GM18873 (cell line): ENCODE measurements at regions not wholly inside any gene's neighbourhood (a gene's known extent, or its start where the extent isn't known, plus 50 kb on each side); places are given as distances from the start of the nearest gene placed in this dataset.
"Not testable (repeated sequence)": the region's sequence is repeated elsewhere in the genome, so short reads cannot be mapped to it uniquely, and the experiment has no call there.

Source experiments
- ATAC-seq: cut with Tn5 transposase; IDR thresholded peaks from one replicate; pipeline ENCODE4 v1.9.1; 2021; ENCODE audit warnings: mild to moderate bottlenecking, moderate library complexity, moderate number of reproducible peaks; ENCODE audit not compliant: unreplicated experiment, low FRiP score

- ATAC-seq, result no peak
Observed at GRCh38 chr21:14830307-14830706, 234.5 kb downstream of the NRIP1 start.

GRCh38 chr21:14829685-14830084, 235.1 kb downstream of the NRIP1 start:
- ATAC-seq, result no peak

GRCh38 chr21:14827468-14827867, 237.3 kb downstream of the NRIP1 start:
- ATAC-seq, result no peak

- ATAC-seq, result no peak
Observed at GRCh38 chr21:14826630-14827029, 238.2 kb downstream of the NRIP1 start.

- ATAC-seq, result peak; percentile 82
Observed at GRCh38 chr21:14825514-14825974, 239.3 kb downstream of the NRIP1 start.

DNA sequence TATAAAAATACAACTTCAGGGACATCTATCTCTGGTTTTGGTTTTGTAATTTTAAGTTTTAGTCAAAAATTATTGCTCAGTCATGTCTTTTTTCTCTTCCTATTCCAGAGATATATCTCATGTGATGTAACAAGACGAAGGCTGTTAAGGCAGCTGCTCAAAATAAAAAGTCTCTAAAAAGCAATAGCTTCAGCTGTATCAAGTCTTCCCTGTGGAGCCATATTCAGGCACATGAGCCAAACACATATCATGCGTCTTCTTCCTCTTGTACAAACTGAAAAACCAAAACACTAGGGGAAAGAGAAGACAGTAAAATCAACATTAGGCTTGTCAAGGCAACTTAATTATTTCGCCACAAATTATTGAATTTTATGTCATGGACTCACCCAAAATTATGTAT, 240.7 kb downstream of the NRIP1 start:
- ATAC-seq, result no peak

DNA sequence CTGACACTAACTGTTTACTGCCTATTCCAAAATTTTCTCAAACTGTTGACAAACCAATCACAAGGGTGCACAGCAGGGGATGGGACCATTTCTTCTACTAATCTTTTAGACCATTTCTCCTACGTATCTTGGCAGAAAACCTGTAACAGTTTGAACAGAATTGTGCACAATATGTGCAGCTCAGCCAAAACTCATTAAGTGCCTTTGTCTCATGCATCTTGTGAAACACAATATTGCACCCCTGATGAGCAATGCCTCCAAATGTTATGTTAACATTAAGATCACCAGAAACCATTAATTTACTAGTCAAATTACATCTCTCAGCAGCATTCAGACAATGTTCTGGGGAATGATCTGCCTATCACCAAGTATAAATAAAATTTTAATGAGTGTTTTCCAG, 247.5 kb downstream of the NRIP1 start:
- no peak for ATAC-seq

DNA sequence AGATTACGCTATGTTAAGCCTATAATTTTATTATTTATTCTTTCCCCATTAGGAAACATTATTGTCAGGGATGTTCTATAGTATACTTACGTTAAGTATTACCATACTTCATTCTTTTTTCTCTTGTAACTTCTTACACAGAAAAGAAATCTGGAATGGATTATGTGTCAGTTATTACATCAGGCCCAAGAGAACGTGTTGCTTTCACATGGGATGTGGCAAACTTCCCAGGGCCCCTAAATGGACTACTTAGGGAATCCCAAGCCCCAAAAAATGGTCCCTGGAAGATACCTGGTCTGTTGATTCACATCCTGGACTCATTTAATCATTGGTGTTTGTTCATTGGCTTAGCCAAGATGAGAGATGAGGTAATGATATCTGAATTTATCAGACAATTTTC, 249.8 kb downstream of the NRIP1 start:
- no peak for ATAC-seq

- ATAC-seq, result no peak
Observed at GRCh38 chr21:14814282-14814681, 250.5 kb downstream of the NRIP1 start.

GRCh38 chr21:14804170-14804569, 258.1 kb upstream of the SAMSN1 start:
- ATAC-seq, result not testable (repeated sequence)

DNA sequence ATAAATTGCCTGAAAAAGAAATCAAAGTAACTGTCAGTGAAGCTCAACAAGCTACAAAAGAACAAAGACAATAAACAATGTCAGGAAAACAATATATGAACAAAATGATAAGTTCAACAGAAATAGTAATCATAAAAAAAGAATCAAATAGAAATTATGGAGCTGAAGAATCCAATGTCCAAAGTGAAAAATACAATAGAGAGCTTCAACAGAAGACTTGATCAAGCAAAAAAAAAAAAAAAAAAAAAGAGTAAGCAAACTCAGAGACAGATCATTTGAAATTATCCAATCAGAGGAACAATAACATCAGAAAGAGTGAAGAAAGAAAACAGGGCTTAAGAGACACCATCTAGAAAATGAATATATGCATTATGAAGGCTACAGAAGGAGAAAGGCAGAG, 251.4 kb upstream of the SAMSN1 start:
- no peak for ATAC-seq

DNA sequence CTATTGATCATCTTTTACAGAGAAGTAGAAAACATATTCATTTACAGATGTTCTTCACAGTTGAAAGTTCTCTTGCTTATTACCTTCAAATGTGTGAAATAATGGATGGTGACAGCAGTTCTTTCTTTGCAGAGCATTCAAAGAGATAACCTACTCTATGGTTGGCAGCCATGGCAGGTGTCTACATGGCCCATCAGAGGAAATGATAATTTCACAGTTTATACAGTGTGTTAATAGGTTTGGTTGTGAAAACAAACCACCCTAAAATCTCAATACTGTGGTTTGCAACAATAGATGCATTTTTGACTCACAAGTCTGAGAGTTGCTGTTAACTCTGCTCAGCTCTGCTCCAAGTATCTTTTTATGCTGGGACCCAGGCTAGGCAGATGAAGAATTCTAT, 241.2 kb upstream of the SAMSN1 start:
- ATAC-seq, result no peak

GRCh38 chr21:14785679-14786078, 239.6 kb upstream of the SAMSN1 start:
- no peak for ATAC-seq

DNA sequence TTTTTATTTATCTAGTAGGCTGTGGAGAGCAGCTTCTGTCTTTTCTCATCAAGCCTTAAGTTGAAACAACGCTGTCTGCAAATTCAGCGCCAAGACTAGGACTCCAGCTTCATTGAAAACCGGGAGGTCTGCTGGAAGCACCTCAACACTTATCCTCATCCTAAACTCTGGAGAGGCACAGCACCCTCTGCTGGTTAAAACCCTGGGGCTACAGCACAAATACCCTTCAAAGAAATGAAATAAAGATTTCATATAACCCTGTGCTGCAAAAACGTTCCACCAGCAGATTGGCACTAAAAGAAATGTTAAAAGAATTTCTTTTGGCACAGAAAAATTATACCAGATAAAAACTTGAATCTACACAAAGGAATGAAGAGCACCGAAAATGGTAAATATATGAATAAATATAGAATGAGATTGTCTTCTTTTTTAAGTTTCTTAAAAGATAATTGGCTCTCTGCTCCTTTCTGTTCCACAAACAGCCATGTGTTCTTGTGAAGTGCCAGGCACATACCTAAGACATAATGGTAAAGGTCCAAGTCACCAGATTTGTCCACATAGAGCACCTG, 227.7 kb upstream of the SAMSN1 start:
- no peak for ATAC-seq

- no peak for ATAC-seq
Observed at GRCh38 chr21:14771593-14771992, 225.5 kb upstream of the SAMSN1 start.

- no peak for ATAC-seq
Observed at GRCh38 chr21:14768042-14768441, 221.9 kb upstream of the SAMSN1 start.

GRCh38 chr21:14767192-14767852, 221.2 kb upstream of the SAMSN1 start:
- no peak for ATAC-seq

DNA sequence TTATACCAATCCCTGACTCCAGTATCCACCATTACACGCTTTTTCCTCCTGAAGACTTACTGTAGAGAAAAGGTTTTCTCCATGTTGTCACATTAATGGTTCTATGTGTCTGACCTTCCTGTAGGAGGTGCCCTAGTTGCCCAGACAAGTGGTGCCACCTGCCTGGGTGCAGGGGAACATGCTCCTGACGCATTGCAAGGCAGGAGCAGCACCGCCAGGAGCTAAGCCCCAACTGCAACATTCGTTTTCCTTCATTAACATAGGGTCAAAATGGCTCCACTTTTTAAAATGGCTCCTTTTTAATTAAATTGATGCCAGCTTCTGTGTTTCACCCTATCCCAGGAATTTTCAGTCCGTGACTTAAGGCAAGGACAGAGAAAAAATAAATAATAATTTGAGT, 220.1 kb upstream of the SAMSN1 start:
- ATAC-seq, result no peak

GRCh38 chr21:14763695-14764064, 217.6 kb upstream of the SAMSN1 start:
- peak; percentile 2 for ATAC-seq

DNA sequence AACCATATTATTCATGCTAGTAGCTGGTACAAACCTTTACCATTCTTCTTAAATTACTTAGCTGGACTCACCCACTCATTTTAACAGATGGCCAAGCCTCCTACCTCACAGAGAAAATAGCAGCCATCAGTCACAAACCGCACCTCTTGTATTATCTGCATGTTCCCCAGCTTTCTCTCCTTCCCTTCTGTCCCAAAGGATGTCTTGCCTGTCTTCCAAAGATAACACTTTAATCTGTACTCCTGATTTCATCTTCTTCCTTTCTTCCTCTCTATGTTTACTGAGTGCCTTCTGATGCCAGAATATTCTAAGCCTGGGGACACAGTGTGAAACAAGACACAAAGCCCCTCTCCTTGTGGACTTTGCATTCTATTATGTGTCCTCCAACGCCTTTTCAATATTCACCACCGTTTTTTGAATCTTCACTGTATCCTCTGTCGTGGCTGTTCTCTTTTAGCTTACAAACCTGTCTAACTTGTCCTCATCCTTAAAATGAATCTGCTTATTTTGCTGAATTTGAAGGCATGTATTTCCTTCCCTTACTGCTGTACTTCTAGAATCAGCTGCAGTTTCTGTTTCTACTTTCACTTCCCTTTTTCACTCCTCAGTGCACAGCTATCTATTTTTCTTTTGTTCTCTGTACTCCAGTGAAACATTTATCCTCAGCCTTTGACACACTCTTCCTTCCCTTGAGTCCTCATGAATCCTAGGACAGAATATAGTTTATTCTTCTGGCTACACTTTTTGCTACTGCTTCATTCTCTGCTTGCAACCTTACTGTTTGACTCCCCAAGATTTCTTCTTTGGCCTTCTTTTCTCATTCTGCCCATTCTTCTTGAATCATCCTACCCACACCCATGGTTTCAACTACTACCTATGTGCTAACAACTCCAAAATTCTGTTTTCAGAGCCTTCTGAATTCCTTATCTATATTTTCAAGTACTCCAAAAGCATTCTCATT, 216.9 kb upstream of the SAMSN1 start:
- ATAC-seq, result peak; percentile 99

- no peak for ATAC-seq
Observed at GRCh38 chr21:14762327-14762726, 216.2 kb upstream of the SAMSN1 start.
